Peyer's patch (tissue), 4 donors: ENCODE measurements at regions not wholly inside any gene's neighbourhood (a gene's known extent, or its start where the extent isn't known, plus 50 kb on each side); places are given as distances from the start of the nearest gene placed in this dataset.

Source experiments
- CTCF ChIP-seq, 6 experiments: fragments of 450-650 bp in 4 of 6; fragments of 200-600 bp in 2 of 6; sonication (generic) in 1 of 6; IDR thresholded peaks; one replicate each; pipeline ENCODE4 v1.5.1; 2017 to 2019; ENCODE audit warnings: antibody characterized with exemption in 6 of 6, mild to moderate bottlenecking in 3 of 6, moderate library complexity in 1 of 6
- POLR2A ChIP-seq, 2 donors: fragments of 450-650 bp; IDR thresholded peaks; one replicate each; pipeline ENCODE4 v1.5.1; 2017; ENCODE audit warnings: antibody characterized with exemption in 2 of 2, mild to moderate bottlenecking in 2 of 2, moderate library complexity in 2 of 2

GRCh38 chr13:67620665-67621064 lies 390.5 kb upstream of the PCDH9 start:
- TF ChIP-seq CTCF (IDR thresholded peaks at IDR 0.05) (no peak), POLR2A (IDR thresholded peaks at IDR 0.05) (no peak)
